GM23338 (cell line): ENCODE measurements at regions not wholly inside any gene's neighbourhood (a gene's known extent, or its start where the extent isn't known, plus 50 kb on each side); places are given as distances from the start of the nearest gene placed in this dataset.

Experiments used
- ATAC-seq: fragments of 200-7000 bp; cut with Tn5 transposase; 3 replicates; pipeline ENCODE4 v1.9.1; 2020
- DNase-seq: peaks from one replicate; pipeline ENCODE4 v3.0.0-alpha.2; 2015; ENCODE audit warnings: low spot score
- H2AFZ ChIP-seq: fragments of 200-600 bp; sonication (generic); 2 replicates; pipeline ENCODE4 v1.8.0; 2016; ENCODE audit warnings: antibody characterized with exemption, mild to moderate bottlenecking, moderate library complexity
- H3F3A ChIP-seq: fragments of 200-600 bp; sonication (generic); replicated peaks from 2 replicates; pipeline ENCODE4 v1.8.0; 2017; ENCODE audit warnings: antibody characterized with exemption, mixed run types, low read depth
- H3K27ac ChIP-seq: fragments of 200-600 bp; sonication (generic); 2 replicates; pipeline ENCODE4 v1.6.1; 2016; ENCODE audit warnings: low read depth
- H3K27me3 ChIP-seq: fragments of 200-600 bp; sonication (generic); 2 replicates; pipeline ENCODE4 v1.8.0; 2016; ENCODE audit warnings: mild to moderate bottlenecking, mixed run types, moderate library complexity; ENCODE audit not compliant: insufficient read depth
- H3K36me3 ChIP-seq: fragments of 200-600 bp; sonication (generic); 2 replicates; pipeline ENCODE4 v1.8.0; 2016; ENCODE audit warnings: mild to moderate bottlenecking; ENCODE audit not compliant: insufficient read depth
- H3K4me1 ChIP-seq: fragments of 200-600 bp; sonication (generic); 2 replicates; pipeline ENCODE4 v1.8.0; 2016; ENCODE audit warnings: mild to moderate bottlenecking, moderate library complexity; ENCODE audit not compliant: insufficient read depth
- H3K4me2 ChIP-seq: fragments of 200-600 bp; sonication (generic); 2 replicates; pipeline ENCODE4 v1.7.1; 2017; ENCODE audit warnings: mixed run types
- H3K4me3 ChIP-seq: fragments of 200-600 bp; sonication (generic); 2 replicates; pipeline ENCODE4 v1.6.1; 2016; ENCODE audit warnings: mixed run types
- H3K79me2 ChIP-seq: fragments of 200-600 bp; sonication (generic); replicated peaks from 2 replicates; pipeline ENCODE4 v1.8.0; 2017; ENCODE audit warnings: mild to moderate bottlenecking; ENCODE audit not compliant: insufficient read depth
- H3K9me2 ChIP-seq: fragments of 200-600 bp; sonication (generic); 2 replicates; pipeline ENCODE4 v1.8.0; 2017; ENCODE audit not compliant: insufficient read depth
- H4K20me1 ChIP-seq: fragments of 200-600 bp; sonication (generic); replicated peaks from 2 replicates; pipeline ENCODE4 v1.8.0; 2017; ENCODE audit warnings: mild to moderate bottlenecking; ENCODE audit not compliant: insufficient read depth
- H3K27ac Mint-ChIP-seq: 2 replicates; pipeline ENCODE4 v1.8.0; 2020; ENCODE audit warnings: inconsistent platforms, mild to moderate bottlenecking, moderate library complexity, mixed read lengths
- H3K27me3 Mint-ChIP-seq: 3 replicates; pipeline ENCODE4 v1.8.0; 2022; ENCODE audit warnings: low read depth, mild to moderate bottlenecking, moderate library complexity, mixed read lengths, inconsistent platforms; ENCODE audit not compliant: insufficient read depth, poor library complexity
- H3K36me3 Mint-ChIP-seq: 3 replicates; pipeline ENCODE4 v1.8.0; 2021; ENCODE audit warnings: low read depth, mild to moderate bottlenecking, inconsistent platforms, moderate library complexity, mixed read lengths
- H3K4me1 Mint-ChIP-seq: 3 replicates; pipeline ENCODE4 v1.8.0; 2020; ENCODE audit warnings: mild to moderate bottlenecking, inconsistent platforms, mixed read lengths
- H3K4me3 Mint-ChIP-seq: 3 replicates; pipeline ENCODE4 v1.8.0; 2021; ENCODE audit warnings: moderate library complexity, mild to moderate bottlenecking, inconsistent platforms, mixed read lengths
- H3K9me3 Mint-ChIP-seq: 3 replicates; pipeline ENCODE4 v1.8.0; 2020; ENCODE audit warnings: moderate library complexity, mild to moderate bottlenecking, inconsistent platforms, mixed read lengths
- EZH2 ChIP-seq: fragments of 200-600 bp; sonication (generic); IDR thresholded peaks from one replicate; pipeline ENCODE4 v1.8.0; 2017; ENCODE audit warnings: antibody characterized with exemption, mild to moderate bottlenecking, low read depth; ENCODE audit not compliant: unreplicated experiment
- EZH2phosphoT487 ChIP-seq: fragments of 200-600 bp; sonication (generic); IDR thresholded peaks from one replicate; pipeline ENCODE4 v1.8.1; 2018; ENCODE audit warnings: antibody characterized with exemption; ENCODE audit not compliant: unreplicated experiment
- NANOG ChIP-seq: IDR thresholded peaks from 2 replicates; pipeline ENCODE4 v1.6.1; 2016; ENCODE audit warnings: antibody characterized with exemption, borderline replicate concordance
- POLR2AphosphoS5 ChIP-seq: IDR thresholded peaks from 2 replicates; pipeline ENCODE4 v1.6.1; 2016; ENCODE audit warnings: antibody characterized with exemption, low read depth
- ZNF331 ChIP-seq: fragments of 250-450 bp; sonication (Bioruptor Pico); IDR thresholded peaks from 2 replicates; pipeline ENCODE4 v1.5.0; 2020; ENCODE audit warnings: low read depth, mild to moderate bottlenecking, moderate library complexity
- TF ChIP-seq, protein P1 (sequence below): fragments of 250-450 bp; sonication (Bioruptor Pico); IDR thresholded peaks from 2 replicates; pipeline ENCODE4 v1.5.0; 2020; ENCODE audit warnings: mild to moderate bottlenecking, moderate library complexity
- TF ChIP-seq, protein P2 (sequence below): IDR thresholded peaks from one replicate; pipeline ENCODE4 v1.6.1; 2018; ENCODE audit warnings: antibody characterized with exemption; ENCODE audit not compliant: unreplicated experiment
- TF ChIP-seq, protein P3 (sequence below), 2 experiments: fragments of 200-600 bp in 1 of 2; sonication (generic) in 1 of 2; conservative IDR thresholded peaks; 2 replicates each; pipeline versions ENCODE4 v1.5.1 to v1.6.1; 2016 to 2017; ENCODE audit warnings: antibody characterized with exemption in 2 of 2, low read depth in 2 of 2, mild to moderate bottlenecking in 2 of 2, moderate library complexity in 1 of 2

DNA sequence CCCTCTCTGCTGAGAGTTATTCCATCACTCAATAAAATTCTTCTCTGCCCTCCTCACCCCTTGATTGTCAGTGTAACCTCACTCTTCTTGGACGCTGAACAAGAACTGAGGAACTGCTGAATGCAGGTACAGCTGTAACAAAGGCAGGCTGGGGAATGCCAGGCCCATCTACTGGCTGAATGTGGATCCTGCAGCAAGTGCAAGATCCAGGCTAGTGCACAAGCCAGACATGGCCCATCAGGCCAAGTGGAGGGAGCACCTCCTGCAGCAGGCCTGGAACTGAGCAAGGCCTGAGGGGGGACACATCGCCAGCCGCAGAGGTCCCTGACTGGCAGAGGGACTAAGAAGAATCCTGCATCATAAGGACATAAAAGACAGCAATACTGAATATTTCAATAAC is 411.8 kb upstream of the PCDH10 start:
- Mint-ChIP-seq H3K4me3 (no peak overlapping the region), H3K9me3 (peaks cover 3% of the 10 kb centered on the region; the same call in 1 of the 3 replicates), H3K27me3 (no peaks in the 10 kb centered on the region), H3K4me1 (no peaks in the 10 kb centered on the region), H3K36me3 (no peaks in the 10 kb centered on the region; the same call in 2 of the 3 replicates), H3K27ac (no peak overlapping the region)
- no peaks in the 10 kb centered on the region for H3K9me2 ChIP-seq
- H3K36me3 ChIP-seq = no peaks in the 10 kb centered on the region
- H4K20me1 ChIP-seq = no peaks in the 10 kb centered on the region
- H3K4me1 ChIP-seq = no peaks in the 10 kb centered on the region
- no peaks in the 10 kb centered on the region for H3K79me2 ChIP-seq
- H3K4me2 ChIP-seq = no peak overlapping the region
- DNase-seq = peak; percentile 11
- TF ChIP-seq NANOG = no peak
- TF ChIP-seq, protein P1, sequence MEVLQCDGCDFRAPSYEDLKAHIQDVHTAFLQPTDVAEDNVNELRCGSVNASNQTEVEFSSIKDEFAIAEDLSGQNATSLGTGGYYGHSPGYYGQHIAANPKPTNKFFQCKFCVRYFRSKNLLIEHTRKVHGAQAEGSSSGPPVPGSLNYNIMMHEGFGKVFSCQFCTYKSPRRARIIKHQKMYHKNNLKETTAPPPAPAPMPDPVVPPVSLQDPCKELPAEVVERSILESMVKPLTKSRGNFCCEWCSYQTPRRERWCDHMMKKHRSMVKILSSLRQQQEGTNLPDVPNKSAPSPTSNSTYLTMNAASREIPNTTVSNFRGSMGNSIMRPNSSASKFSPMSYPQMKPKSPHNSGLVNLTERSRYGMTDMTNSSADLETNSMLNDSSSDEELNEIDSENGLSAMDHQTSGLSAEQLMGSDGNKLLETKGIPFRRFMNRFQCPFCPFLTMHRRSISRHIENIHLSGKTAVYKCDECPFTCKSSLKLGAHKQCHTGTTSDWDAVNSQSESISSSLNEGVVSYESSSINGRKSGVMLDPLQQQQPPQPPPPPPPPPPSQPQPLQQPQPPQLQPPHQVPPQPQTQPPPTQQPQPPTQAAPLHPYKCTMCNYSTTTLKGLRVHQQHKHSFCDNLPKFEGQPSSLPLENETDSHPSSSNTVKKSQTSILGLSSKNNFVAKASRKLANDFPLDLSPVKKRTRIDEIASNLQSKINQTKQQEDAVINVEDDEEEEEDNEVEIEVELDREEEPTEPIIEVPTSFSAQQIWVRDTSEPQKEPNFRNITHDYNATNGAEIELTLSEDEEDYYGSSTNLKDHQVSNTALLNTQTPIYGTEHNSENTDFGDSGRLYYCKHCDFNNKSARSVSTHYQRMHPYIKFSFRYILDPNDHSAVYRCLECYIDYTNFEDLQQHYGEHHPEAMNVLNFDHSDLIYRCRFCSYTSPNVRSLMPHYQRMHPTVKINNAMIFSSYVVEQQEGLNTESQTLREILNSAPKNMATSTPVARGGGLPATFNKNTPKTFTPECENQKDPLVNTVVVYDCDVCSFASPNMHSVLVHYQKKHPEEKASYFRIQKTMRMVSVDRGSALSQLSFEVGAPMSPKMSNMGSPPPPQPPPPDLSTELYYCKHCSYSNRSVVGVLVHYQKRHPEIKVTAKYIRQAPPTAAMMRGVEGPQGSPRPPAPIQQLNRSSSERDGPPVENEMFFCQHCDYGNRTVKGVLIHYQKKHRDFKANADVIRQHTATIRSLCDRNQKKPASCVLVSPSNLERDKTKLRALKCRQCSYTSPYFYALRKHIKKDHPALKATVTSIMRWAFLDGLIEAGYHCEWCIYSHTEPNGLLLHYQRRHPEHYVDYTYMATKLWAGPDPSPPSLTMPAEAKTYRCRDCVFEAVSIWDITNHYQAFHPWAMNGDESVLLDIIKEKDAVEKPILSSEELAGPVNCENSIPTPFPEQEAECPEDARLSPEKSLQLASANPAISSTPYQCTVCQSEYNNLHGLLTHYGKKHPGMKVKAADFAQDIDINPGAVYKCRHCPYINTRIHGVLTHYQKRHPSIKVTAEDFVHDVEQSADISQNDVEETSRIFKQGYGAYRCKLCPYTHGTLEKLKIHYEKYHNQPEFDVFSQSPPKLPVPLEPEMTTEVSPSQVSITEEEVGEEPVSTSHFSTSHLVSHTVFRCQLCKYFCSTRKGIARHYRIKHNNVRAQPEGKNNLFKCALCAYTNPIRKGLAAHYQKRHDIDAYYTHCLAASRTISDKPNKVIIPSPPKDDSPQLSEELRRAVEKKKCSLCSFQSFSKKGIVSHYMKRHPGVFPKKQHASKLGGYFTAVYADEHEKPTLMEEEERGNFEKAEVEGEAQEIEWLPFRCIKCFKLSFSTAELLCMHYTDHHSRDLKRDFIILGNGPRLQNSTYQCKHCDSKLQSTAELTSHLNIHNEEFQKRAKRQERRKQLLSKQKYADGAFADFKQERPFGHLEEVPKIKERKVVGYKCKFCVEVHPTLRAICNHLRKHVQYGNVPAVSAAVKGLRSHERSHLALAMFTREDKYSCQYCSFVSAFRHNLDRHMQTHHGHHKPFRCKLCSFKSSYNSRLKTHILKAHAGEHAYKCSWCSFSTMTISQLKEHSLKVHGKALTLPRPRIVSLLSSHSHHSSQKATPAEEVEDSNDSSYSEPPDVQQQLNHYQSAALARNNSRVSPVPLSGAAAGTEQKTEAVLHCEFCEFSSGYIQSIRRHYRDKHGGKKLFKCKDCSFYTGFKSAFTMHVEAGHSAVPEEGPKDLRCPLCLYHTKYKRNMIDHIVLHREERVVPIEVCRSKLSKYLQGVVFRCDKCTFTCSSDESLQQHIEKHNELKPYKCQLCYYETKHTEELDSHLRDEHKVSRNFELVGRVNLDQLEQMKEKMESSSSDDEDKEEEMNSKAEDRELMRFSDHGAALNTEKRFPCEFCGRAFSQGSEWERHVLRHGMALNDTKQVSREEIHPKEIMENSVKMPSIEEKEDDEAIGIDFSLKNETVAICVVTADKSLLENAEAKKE = no peak
- TF ChIP-seq, protein P2, sequence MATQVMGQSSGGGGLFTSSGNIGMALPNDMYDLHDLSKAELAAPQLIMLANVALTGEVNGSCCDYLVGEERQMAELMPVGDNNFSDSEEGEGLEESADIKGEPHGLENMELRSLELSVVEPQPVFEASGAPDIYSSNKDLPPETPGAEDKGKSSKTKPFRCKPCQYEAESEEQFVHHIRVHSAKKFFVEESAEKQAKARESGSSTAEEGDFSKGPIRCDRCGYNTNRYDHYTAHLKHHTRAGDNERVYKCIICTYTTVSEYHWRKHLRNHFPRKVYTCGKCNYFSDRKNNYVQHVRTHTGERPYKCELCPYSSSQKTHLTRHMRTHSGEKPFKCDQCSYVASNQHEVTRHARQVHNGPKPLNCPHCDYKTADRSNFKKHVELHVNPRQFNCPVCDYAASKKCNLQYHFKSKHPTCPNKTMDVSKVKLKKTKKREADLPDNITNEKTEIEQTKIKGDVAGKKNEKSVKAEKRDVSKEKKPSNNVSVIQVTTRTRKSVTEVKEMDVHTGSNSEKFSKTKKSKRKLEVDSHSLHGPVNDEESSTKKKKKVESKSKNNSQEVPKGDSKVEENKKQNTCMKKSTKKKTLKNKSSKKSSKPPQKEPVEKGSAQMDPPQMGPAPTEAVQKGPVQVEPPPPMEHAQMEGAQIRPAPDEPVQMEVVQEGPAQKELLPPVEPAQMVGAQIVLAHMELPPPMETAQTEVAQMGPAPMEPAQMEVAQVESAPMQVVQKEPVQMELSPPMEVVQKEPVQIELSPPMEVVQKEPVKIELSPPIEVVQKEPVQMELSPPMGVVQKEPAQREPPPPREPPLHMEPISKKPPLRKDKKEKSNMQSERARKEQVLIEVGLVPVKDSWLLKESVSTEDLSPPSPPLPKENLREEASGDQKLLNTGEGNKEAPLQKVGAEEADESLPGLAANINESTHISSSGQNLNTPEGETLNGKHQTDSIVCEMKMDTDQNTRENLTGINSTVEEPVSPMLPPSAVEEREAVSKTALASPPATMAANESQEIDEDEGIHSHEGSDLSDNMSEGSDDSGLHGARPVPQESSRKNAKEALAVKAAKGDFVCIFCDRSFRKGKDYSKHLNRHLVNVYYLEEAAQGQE = no peak
- no peak for TF ChIP-seq POLR2AphosphoS5
- TF ChIP-seq EZH2phosphoT487 = no peak
- TF ChIP-seq, protein P3, sequence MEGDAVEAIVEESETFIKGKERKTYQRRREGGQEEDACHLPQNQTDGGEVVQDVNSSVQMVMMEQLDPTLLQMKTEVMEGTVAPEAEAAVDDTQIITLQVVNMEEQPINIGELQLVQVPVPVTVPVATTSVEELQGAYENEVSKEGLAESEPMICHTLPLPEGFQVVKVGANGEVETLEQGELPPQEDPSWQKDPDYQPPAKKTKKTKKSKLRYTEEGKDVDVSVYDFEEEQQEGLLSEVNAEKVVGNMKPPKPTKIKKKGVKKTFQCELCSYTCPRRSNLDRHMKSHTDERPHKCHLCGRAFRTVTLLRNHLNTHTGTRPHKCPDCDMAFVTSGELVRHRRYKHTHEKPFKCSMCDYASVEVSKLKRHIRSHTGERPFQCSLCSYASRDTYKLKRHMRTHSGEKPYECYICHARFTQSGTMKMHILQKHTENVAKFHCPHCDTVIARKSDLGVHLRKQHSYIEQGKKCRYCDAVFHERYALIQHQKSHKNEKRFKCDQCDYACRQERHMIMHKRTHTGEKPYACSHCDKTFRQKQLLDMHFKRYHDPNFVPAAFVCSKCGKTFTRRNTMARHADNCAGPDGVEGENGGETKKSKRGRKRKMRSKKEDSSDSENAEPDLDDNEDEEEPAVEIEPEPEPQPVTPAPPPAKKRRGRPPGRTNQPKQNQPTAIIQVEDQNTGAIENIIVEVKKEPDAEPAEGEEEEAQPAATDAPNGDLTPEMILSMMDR (conservative IDR thresholded peaks at IDR 0.05; ENCODE audit: low read depth in 2 of 2) = 0 out of 4 replicates have a peak, but pooled peaks of 1 of the 2 experiments have one; percentile 23
- no peak for TF ChIP-seq ZNF331 (CRISPR knock-in tag)
- no peak for TF ChIP-seq EZH2
- no peak overlapping the region for H2AFZ ChIP-seq
- H3K4me3 ChIP-seq = no peak overlapping the region
- no peaks in the 10 kb centered on the region for H3K27me3 ChIP-seq
- no peak overlapping the region for H3K27ac ChIP-seq
- peak; percentile 65 for ATAC-seq
- H3F3A ChIP-seq = no peaks in the 10 kb centered on the region
